ENCODE measurements at regions not wholly inside any gene's neighbourhood (a gene's known extent, or its start where the extent isn't known, plus 50 kb on each side); places are given as distances from the start of the nearest gene placed in this dataset.

- Histone ChIP-seq H3K9me3 (ENCODE audit: low read depth, low read length) (no peaks in the 10 kb centered on the region), H3K79me2 (ENCODE audit: insufficient read depth, low read length) (no peaks in the 10 kb centered on the region), H4K20me1 (ENCODE audit: insufficient read depth, low read length) (no peaks in the 10 kb centered on the region), H3K27me3 (ENCODE audit: insufficient read depth, low read length) (no peaks in the 10 kb centered on the region), H3K4me2 (ENCODE audit: insufficient read depth, low read length) (no peak overlapping the region), H3K4me1 (ENCODE audit: insufficient read depth, low read length) (no peaks in the 10 kb centered on the region), H2AFZ (ENCODE audit: low read length) (no peak overlapping the region), H3K4me3 (ENCODE audit: insufficient read depth, low read length) (no peak overlapping the region), H3K27ac (ENCODE audit: low read depth, low read length) (no peak overlapping the region), H3K36me3 (ENCODE audit: insufficient read depth, low read length) (no peaks in the 10 kb centered on the region)
- peak; percentile 63 for DNase-seq (ENCODE audit: insufficient read length, low spot score, missing footprints)
- TF ChIP-seq CTCF (IDR thresholded peaks at IDR 0.05; ENCODE audit: extremely low read depth, low read depth, low read length) = no peak
These were observed 516.5 kb upstream of the PPP2R3A start for GRCh38 chr3:135449046-135449445.

- H2AFZ ChIP-seq (ENCODE audit: low read length) = no peak overlapping the region
- H3K27ac ChIP-seq (ENCODE audit: low read depth, low read length) = no peak overlapping the region
- TF ChIP-seq CTCF (IDR thresholded peaks at IDR 0.05; ENCODE audit: extremely low read depth, low read depth, low read length) = no peak
- no peak overlapping the region for H3K4me2 ChIP-seq (ENCODE audit: insufficient read depth, low read length)
- H3K4me1 ChIP-seq (ENCODE audit: insufficient read depth, low read length) = no peaks in the 10 kb centered on the region
- no peaks in the 10 kb centered on the region for H3K79me2 ChIP-seq (ENCODE audit: insufficient read depth, low read length)
- no peaks in the 10 kb centered on the region for H3K27me3 ChIP-seq (ENCODE audit: insufficient read depth, low read length)
- DNase-seq (ENCODE audit: insufficient read length, low spot score, missing footprints) = peak; percentile 29
- H3K4me3 ChIP-seq (ENCODE audit: insufficient read depth, low read length) = no peak overlapping the region
- H3K9me3 ChIP-seq (ENCODE audit: low read depth, low read length) = no peaks in the 10 kb centered on the region
- no peaks in the 10 kb centered on the region for H4K20me1 ChIP-seq (ENCODE audit: insufficient read depth, low read length)
- H3K36me3 ChIP-seq (ENCODE audit: insufficient read depth, low read length) = no peaks in the 10 kb centered on the region
These were observed 514.3 kb upstream of the PPP2R3A start for GRCh38 chr3:135451037-135451785.

- no peaks in the 10 kb centered on the region for H3K36me3 ChIP-seq (ENCODE audit: insufficient read depth, low read length)
- no peak overlapping the region for H2AFZ ChIP-seq (ENCODE audit: low read length)
- H3K9me3 ChIP-seq (ENCODE audit: low read depth, low read length) = no peaks in the 10 kb centered on the region
- no peaks in the 10 kb centered on the region for H4K20me1 ChIP-seq (ENCODE audit: insufficient read depth, low read length)
- no peaks in the 10 kb centered on the region for H3K27me3 ChIP-seq (ENCODE audit: insufficient read depth, low read length)
- no peak for TF ChIP-seq CTCF (IDR thresholded peaks at IDR 0.05; ENCODE audit: extremely low read depth, low read depth, low read length)
- no peaks in the 10 kb centered on the region for H3K79me2 ChIP-seq (ENCODE audit: insufficient read depth, low read length)
- H3K4me1 ChIP-seq (ENCODE audit: insufficient read depth, low read length) = no peaks in the 10 kb centered on the region
- no peak for DNase-seq (ENCODE audit: insufficient read length, low spot score, missing footprints)
- H3K27ac ChIP-seq (ENCODE audit: low read depth, low read length) = no peak overlapping the region
- no peak overlapping the region for H3K4me3 ChIP-seq (ENCODE audit: insufficient read depth, low read length)
- no peak overlapping the region for H3K4me2 ChIP-seq (ENCODE audit: insufficient read depth, low read length)
These were observed 512.6 kb upstream of the PPP2R3A start for GRCh38 chr3:135452881-135453280.

- no peaks in the 10 kb centered on the region for H4K20me1 ChIP-seq (ENCODE audit: insufficient read depth, low read length)
- TF ChIP-seq CTCF (IDR thresholded peaks at IDR 0.05; ENCODE audit: extremely low read depth, low read depth, low read length) = no peak
These were observed 512.2 kb upstream of the PPP2R3A start for GRCh38 chr3:135453326-135453725.

More at GRCh38 chr3:135453326-135453725, 512.2 kb upstream of the PPP2R3A start:
- Histone ChIP-seq H2AFZ (ENCODE audit: low read length) (no peak overlapping the region), H3K9me3 (ENCODE audit: low read depth, low read length) (no peaks in the 10 kb centered on the region), H3K79me2 (ENCODE audit: insufficient read depth, low read length) (no peaks in the 10 kb centered on the region), H3K4me1 (ENCODE audit: insufficient read depth, low read length) (no peaks in the 10 kb centered on the region), H3K27ac (ENCODE audit: low read depth, low read length) (no peak overlapping the region), H3K27me3 (ENCODE audit: insufficient read depth, low read length) (no peaks in the 10 kb centered on the region), H3K36me3 (ENCODE audit: insufficient read depth, low read length) (no peaks in the 10 kb centered on the region), H3K4me2 (ENCODE audit: insufficient read depth, low read length) (no peak overlapping the region), H3K4me3 (ENCODE audit: insufficient read depth, low read length) (no peak overlapping the region)
- DNase-seq (ENCODE audit: insufficient read length, low spot score, missing footprints) = no peak
